ENCODE measurements at regions not wholly inside any gene's neighbourhood (a gene's known extent, or its start where the extent isn't known, plus 50 kb on each side); places are given as distances from the start of the nearest gene placed in this dataset.

DNA sequence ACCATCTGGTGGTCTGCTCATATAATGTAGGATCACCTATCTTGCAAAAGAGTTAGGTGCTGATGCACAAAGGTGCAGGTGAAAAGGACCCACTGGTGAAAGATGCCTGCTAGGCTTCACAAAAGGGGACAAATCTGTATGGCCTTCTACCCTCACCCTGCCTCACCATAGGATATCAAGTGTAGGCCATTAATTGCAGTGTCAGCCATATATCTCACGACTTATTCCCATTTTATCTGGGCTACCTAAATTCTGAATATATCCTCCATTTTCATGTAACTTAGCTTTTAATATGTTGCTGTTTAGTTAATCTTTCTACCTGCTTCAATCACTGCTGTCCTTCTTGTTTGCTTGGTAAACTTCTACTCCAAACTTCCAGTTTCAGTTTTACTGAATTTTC is 84.2 kb upstream of the DPH5 start:
- in situ Hi-C loops (cut with HindIII; ENCODE audit: low pct_unique_long_range_greater_than_20kb, low sequenced_read_pairs): no loop called here
- DNase-seq (ENCODE audit: low read depth, low spot score): no peak

DNA sequence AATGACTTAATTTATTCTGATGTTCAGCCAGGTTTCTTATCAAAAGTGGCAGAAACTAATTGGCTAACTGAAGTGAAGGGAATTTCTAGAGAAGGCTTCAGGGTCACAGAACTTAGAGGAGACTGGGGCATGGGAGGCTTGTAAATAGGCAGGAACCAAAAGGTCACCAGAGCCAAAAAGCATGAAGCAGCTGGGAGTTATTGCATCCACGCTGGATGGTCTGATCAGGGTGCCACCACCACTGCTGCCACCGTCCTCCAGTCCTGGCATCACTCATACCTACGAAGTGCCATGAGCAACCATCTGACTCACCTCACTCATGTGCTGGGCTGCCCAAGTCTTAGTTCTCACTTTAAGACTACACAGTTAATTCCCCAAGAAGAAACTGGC is 82.5 kb upstream of the DPH5 start:
- DNase-seq (ENCODE audit: low read depth, low spot score): no peak

DNA sequence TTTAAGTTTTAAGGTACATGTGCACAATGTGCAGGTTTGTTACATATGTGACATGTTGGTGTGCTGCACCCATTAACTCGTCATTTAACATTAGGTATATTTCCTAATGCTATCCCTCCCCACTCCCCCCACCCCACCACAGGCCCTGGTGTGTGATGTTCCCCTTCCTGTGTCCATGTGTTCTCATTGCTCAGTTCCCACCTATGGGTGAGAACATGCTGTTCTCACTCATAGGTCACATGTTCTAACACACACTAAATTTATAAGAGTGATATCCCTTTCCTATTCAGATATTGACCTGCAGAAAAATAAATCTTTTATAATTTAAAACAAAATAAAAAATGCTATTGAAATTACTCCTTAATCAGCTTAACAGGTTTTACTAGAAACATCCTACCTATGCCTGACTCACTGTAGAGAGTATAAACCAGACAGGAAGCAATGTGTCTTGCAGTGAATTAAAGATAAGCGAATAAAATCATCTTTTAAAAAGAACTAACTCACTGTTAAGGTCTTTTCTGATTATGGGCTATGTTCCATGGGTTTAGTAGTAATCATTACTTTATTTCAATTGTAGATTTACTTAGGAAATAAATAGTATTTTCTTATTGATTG is 82.0 kb upstream of the DPH5 start:
- in situ Hi-C loops (cut with HindIII; ENCODE audit: low pct_unique_long_range_greater_than_20kb, low sequenced_read_pairs): no loop called here
- DNase-seq (ENCODE audit: low read depth, low spot score): no peak

More for the DNA sequence above, 82.5 kb upstream of the DPH5 start:
- in situ Hi-C loops (cut with HindIII; ENCODE audit: low pct_unique_long_range_greater_than_20kb, low sequenced_read_pairs): no loop called here

DNA sequence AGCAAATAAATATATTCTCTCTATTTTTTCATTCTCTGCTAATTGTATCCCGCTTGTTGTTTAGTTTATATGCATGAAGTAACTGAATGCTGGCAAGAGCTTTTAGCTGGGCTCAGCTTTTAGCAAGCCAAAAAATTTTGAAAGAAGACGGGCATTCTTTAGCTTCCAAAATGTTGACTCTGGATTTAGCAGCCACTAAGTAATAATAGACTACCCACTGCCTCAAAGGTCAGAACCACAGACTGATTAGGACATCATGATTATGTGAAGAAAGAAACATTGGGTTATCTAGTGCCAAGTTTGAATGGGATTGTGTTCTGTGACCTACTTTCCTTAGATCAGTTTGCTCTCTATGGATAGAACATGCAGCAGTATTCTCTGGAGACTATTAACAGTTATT is 80.3 kb upstream of the DPH5 start:
- no peak for DNase-seq (ENCODE audit: low read depth, low spot score)
- in situ Hi-C loops (cut with HindIII; ENCODE audit: low pct_unique_long_range_greater_than_20kb, low sequenced_read_pairs): no loop called here

DNA sequence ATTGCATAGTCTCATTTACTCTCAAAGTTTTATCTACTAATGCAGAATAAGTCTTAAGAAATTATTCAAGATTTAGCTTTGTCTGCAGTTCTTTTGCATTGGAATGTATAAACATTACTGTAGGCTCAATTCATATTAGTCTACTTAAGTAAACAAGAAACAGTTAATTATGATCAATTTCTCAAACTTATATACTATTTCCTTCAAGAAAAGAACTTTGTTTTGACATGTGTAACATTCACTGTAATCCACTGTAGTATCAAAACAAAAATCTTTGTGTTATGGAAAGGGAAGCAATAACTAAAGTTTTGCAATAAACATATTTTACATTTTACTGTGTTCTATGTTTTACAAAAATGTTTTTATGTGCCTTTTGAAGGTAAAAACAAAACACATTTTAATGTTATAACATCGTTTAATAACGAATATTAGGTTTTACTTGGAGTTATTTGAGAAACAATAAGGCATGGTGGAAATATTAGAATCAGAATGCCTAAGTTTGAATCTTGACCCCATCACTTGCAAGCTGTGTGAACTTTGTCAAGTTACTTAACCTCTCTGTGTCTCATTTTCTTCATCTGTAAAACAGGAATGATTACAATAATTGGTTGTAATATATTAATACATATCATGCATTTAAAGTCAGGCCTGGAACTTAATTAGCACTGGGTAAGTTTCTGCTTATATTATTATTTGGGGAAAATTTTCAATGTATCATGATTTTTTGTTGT is 77.0 kb upstream of the DPH5 start:
- in situ Hi-C loops (cut with HindIII; ENCODE audit: low pct_unique_long_range_greater_than_20kb, low sequenced_read_pairs): no loop called here
- DNase-seq (ENCODE audit: low read depth, low spot score): no peak

DNA sequence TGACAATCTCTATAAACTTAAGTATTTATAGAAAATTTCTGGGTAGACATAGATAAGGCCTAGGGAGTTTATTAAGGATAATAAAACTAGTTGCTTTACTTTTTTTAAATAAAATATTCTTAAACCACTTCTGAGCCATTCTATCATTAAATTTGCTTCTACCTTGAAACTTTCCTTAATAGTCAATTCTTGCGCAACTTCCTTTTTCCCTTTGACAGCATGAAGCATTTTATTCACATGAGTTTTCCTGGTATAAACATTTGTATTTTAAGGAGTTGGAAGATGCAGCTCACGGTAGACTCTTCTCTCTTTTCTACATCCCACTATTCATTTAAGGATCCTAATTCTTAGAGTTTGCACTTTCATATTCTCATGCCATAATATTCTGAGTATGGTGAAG is 75.8 kb upstream of the DPH5 start:
- no peak for DNase-seq (ENCODE audit: low read depth, low spot score)
- in situ Hi-C loops (cut with HindIII; ENCODE audit: low pct_unique_long_range_greater_than_20kb, low sequenced_read_pairs): no loop called here

DNA sequence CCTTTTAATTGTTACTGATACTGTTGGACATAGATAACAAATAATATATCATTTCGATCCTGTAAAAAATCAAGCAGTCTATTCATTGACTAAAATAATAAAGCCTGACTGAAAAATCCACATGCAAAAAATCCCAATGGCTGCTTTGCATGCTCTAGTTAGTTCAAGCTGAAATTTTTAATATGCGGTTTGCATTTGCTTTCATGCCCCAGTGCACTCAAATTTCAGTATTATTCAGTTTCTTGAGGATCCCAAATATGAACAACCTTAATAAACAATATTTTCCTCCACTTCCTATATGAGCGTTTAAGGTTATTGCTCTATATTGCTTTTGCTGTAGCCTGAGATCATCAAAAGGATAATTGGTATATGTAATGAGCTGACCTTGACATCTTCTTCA is 75.1 kb upstream of the DPH5 start:
- in situ Hi-C loops (cut with HindIII; ENCODE audit: low pct_unique_long_range_greater_than_20kb, low sequenced_read_pairs): no loop called here
- no peak for DNase-seq (ENCODE audit: low read depth, low spot score)

DNA sequence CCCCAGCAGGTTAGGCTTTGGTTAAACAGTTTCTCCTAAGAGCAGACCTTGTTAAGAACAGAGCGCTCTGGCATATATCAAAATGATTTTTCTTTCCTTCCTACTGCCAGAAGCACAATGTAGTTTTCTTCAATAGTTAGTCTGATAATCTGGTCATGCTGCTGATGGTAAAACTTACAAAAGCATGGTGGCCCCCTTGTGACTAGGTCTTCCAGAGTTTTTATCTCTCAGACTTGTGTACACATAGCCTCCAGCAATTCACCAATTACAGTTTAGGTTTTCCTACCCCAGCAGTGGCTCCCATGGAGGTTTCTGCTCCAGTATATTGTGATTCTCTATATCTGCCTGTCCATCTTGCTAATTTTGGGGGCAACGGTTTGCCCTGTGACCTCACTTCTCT is 73.3 kb upstream of the DPH5 start:
- DNase-seq (ENCODE audit: low read depth, low spot score): no peak
- in situ Hi-C loops (cut with HindIII; ENCODE audit: low pct_unique_long_range_greater_than_20kb, low sequenced_read_pairs): no loop called here

DNA sequence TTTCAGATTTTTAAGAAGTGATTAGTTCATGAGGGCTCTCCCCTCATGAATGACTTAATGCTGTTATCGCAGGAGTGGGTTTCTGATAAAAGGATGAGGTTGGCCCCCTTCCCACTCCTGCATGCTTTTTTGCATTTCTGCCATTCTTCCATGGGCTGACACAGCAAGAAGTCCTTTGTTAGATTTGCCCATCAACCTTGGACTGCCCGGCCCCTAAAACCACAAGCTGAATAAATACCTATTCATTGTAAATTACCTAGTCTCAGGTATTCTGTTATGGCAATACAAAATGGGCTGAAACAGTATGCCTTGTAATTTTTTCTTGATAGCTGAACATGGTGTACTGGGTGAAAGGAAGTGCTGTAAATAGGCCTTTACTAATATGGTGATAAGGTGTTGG is 72.7 kb upstream of the DPH5 start:
- in situ Hi-C loops (cut with HindIII; ENCODE audit: low pct_unique_long_range_greater_than_20kb, low sequenced_read_pairs): no loop called here
- no peak for DNase-seq (ENCODE audit: low read depth, low spot score)

DNA sequence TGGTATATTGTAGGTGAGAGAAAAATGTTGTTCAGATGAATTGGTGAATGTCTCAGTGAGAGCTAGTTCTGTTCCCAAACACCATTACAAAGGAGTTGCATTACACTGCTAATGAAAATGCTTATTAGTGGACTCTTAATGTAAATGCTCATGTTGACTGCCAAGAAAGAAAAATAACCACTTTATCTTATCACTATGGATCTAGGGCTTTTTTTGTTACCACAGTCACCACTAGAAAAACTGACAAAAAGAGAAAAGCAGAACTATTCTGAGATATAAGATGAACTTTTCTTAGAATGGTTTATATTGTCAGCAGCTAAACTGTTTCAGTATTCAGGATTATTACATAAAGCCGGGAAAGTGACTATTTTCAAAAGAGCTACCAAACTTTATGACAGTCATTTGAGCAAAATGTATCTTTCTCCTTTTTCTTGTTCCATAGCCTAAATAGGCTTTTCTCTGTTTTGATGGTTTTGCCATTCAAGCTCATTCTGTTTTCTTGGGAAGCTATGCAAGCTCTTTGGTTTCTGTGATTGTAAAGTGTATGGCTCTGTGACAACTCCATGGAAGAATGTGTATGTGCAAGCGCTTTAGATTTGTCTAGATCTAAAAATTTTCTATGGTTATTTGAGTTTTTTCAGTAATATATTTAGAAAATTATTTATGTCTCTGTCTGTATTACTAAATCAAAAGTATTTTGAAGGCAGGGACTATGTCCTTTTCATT is 64.2 kb upstream of the DPH5 start:
- in situ Hi-C loops (cut with HindIII; ENCODE audit: low pct_unique_long_range_greater_than_20kb, low sequenced_read_pairs): no loop called here

DNA sequence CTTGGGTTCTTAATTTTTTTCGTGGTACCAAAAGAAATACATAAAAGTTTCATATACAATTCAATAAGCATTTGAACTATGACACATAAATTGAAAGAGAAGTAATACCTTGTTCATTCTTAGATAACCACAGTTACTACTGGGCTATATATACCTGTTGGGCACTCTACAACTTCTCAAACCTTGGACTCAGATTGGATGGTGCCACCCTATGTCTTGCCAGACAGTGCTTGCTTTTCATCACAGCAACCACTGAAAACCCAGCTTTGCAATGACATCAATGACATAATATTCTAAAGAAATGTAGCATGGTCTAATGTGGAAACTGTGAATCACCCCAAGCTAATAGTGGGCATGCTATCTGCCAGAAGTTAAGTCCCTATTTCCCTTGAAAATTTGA is 62.8 kb upstream of the DPH5 start:
- in situ Hi-C loops (cut with HindIII; ENCODE audit: low pct_unique_long_range_greater_than_20kb, low sequenced_read_pairs): no loop called here
- no peak for DNase-seq (ENCODE audit: low read depth, low spot score)

More for the DNA sequence above, 64.2 kb upstream of the DPH5 start:
- no peak for DNase-seq (ENCODE audit: low read depth, low spot score)

DNA sequence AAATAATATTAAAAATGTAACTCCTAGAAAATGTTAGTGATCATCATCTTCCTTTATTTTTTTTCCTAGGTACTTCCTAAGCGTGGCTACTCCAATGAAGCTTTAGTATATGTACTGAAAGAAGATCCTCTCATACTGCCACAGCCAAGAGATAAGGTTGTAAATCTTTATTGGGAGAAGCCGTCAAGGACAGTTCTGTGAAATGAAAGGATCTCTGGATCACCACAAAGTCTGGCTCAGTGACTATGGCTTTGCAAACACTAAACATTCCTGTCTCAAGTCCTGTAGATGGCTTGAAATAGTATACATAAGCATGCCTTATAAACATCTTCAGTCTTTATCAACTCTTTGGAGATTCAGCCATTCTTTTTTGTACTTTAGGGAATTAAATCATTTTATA is 61.2 kb upstream of the DPH5 start:
- no peak for DNase-seq (ENCODE audit: low read depth, low spot score)
- in situ Hi-C loops (cut with HindIII; ENCODE audit: low pct_unique_long_range_greater_than_20kb, low sequenced_read_pairs): no loop called here

DNA sequence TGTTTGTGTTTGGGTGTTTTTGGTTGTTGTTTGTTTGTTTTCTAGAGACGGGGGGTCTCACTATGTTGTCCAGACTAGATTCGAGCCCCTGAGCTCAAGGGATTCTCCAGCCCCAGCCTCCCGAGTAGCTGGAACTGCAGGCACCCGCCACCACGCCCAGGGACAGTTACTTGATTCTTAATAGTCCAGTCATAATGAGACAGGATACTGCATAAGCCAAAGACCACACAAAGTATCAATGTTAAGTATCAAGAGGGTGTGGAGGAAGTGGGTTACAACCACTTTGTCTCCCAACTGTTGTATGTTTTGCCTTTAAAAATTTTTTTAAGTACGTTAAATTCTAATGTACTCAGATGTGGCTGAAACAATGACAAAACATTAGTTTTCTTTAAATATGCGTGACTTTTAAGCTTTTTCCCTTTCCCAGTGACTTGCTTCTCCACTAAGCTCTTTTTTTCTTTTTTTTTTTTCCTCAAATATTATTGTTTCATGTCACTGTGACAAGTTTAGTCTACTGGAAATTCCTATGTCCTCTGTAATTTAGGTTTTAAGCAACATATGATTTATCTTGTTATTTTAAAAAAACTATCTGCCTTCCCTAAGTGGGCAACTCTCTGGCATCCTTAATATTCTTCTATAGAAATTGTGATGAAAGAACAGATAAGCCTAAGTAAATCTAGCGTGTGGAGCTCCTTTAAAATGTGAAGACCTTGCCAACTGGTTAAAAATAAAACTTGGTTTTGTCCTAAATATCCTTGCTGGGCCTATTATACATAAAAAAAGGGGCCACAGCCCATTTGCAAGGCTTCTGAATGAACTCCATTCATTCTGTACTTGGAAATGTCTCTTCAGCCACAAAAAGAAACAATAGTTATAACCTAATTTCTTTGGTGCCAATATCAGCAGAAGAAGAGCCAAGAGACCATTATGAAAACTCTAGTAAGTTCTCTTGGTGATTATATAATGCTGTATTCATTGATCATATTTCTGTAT is 56.2 kb upstream of the DPH5 start:
- in situ Hi-C loops (cut with HindIII; ENCODE audit: low pct_unique_long_range_greater_than_20kb, low sequenced_read_pairs): no loop called here
- no peak for DNase-seq (ENCODE audit: low read depth, low spot score)

DNA sequence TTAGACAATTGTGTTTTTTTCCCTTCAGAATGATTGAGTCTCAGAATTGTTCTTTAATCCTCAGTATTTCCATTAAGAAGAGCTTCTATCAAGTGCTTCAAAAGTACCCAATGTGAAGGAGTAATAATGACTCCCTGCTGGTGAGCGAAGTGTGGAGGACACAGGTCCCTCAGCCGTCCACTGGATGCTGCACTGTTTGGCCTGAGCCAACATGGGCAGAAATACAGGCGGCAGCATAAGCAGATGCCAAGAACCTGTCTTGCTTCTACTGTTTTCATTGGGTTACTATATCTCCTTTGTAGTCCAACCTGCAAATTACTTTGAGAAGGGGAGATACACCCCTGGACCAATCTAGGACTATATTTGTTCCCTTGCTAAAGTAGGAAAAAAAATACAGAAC is 55.3 kb upstream of the DPH5 start:
- in situ Hi-C loops (cut with HindIII; ENCODE audit: low pct_unique_long_range_greater_than_20kb, low sequenced_read_pairs): no loop called here
- DNase-seq (ENCODE audit: low read depth, low spot score): no peak

DNA sequence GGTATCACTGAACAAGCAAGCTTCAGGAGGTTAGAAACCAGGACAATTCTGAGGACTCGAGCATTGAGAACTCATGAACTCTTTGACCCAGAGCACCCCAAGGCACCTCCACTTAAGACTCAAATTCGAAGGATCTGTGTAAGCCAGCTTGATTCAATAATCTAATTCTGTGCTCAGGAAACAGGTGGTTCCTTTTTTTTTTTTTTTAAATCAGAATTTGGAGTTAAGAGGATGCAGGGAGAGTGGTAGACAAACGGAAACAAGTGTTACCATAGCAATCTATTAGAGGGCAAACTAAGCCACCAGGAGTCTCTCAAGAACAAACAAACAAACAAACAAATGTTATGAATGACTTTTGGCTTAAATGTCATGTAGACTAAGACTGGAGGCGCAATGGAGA is 53.8 kb upstream of the DPH5 start:
- in situ Hi-C loops (cut with HindIII; ENCODE audit: low pct_unique_long_range_greater_than_20kb, low sequenced_read_pairs): no loop called here

DNA sequence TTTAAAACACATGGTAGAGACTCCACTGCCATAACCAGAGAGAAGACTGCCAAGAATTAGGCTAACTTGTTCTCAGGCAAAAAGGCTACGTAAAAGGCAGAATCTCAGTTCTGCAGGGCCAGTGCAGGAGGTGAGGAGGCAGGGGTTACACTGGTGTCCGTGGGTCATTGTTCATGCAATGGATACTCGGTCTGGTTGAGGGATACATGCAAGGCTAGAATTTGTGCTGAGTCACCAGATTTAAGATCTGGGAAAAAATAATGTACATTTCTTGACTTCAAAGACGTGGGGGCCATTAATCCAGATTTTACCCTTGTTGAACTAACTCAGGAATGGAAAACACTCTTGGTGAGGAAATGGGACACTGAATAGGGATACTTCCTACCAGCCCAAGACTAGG is 52.3 kb upstream of the DPH5 start:
- DNase-seq (ENCODE audit: low read depth, low spot score): no peak
- in situ Hi-C loops (cut with HindIII; ENCODE audit: low pct_unique_long_range_greater_than_20kb, low sequenced_read_pairs): no loop called here

More for the DNA sequence above, 53.8 kb upstream of the DPH5 start:
- DNase-seq (ENCODE audit: low read depth, low spot score): no peak

DNA sequence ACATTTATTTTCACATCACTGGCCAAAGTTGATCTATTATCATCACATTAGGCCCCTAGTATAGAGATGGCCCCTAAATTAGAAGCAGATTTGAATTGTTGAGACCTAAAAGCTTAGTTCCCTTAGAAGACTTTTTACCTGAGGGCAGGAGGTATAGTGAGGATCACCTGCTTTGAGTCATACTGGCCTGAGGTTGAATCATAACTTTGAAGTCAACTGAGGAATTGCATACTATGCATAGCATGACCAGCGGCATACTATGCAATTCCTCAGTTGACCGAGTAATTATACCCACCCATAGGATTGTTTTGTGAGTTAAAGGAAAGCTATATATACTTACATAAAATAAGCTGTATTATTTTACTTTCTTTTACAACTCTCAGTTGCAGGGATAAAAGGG is 50.3 kb upstream of the DPH5 start:
- no peak for DNase-seq (ENCODE audit: low read depth, low spot score)
- in situ Hi-C loops (cut with HindIII; ENCODE audit: low pct_unique_long_range_greater_than_20kb, low sequenced_read_pairs): no loop called here
